GM19099 (cell line): ENCODE measurements at regions not wholly inside any gene's neighbourhood (a gene's known extent, or its start where the extent isn't known, plus 50 kb on each side); places are given as distances from the start of the nearest gene placed in this dataset.

Experiments used
- POLR2A ChIP-seq: IDR thresholded peaks from 3 replicates; pipeline ENCODE4 v1.6.1; 2011; ENCODE audit warnings: low read depth; ENCODE audit not compliant: insufficient read length; ENCODE audit errors: extremely low read depth

GRCh38 chr10:123537188-123537961 lies 128.8 kb upstream of the GPR26 start:
- no peak for TF ChIP-seq POLR2A

- no peak for TF ChIP-seq POLR2A
These were observed 127.5 kb upstream of the GPR26 start for GRCh38 chr10:123538401-123539320.

GRCh38 chr10:123544986-123545385 lies 121.2 kb upstream of the GPR26 start:
- no peak for TF ChIP-seq POLR2A

- TF ChIP-seq POLR2A: no peak
These were observed 117.4 kb upstream of the GPR26 start for GRCh38 chr10:123548770-123549169.

- no peak for TF ChIP-seq POLR2A
These were observed 116.2 kb upstream of the GPR26 start for GRCh38 chr10:123549761-123550454.

GRCh38 chr10:123550675-123551096 lies 115.5 kb upstream of the GPR26 start:
- TF ChIP-seq POLR2A: no peak

GRCh38 chr10:123551259-123551658 lies 114.9 kb upstream of the GPR26 start:
- TF ChIP-seq POLR2A: no peak

- no peak for TF ChIP-seq POLR2A
These were observed 113.2 kb upstream of the GPR26 start for GRCh38 chr10:123552760-123553554.

- no peak for TF ChIP-seq POLR2A
These were observed 112.2 kb upstream of the GPR26 start for GRCh38 chr10:123553810-123554430.

- no peak for TF ChIP-seq POLR2A
These were observed 111.5 kb upstream of the GPR26 start for GRCh38 chr10:123554656-123555055.

- TF ChIP-seq POLR2A: no peak
These were observed 110.5 kb upstream of the GPR26 start for GRCh38 chr10:123555616-123556015.

- TF ChIP-seq POLR2A: no peak
These were observed 110.1 kb upstream of the GPR26 start for GRCh38 chr10:123556049-123556448.

- TF ChIP-seq POLR2A: no peak
These were observed 109.4 kb upstream of the GPR26 start for GRCh38 chr10:123556736-123557135.
